Astrocyte (in vitro differentiated cells and primary cell): ENCODE measurements at regions not wholly inside any gene's neighbourhood (a gene's known extent, or its start where the extent isn't known, plus 50 kb on each side); places are given as distances from the start of the nearest gene placed in this dataset.
"Not testable (repeated sequence)": the region's sequence is repeated elsewhere in the genome, so short reads cannot be mapped to it uniquely, and the experiment has no call there.

Source experiments
- CTCF ChIP-seq: IDR thresholded peaks from 2 replicates; pipeline ENCODE4 v1.5.1; 2011; ENCODE audit warnings: low read depth, mild to moderate bottlenecking, inconsistent platforms, low read length, moderate library complexity; ENCODE audit not compliant: insufficient read depth
- EZH2 ChIP-seq: IDR thresholded peaks from 2 replicates; pipeline ENCODE4 v1.6.1; 2012; ENCODE audit warnings: mild to moderate bottlenecking, low read length, inconsistent platforms; ENCODE audit not compliant: insufficient read depth

GRCh38 chr2:11088821-11089220 lies 66.4 kb upstream of the SLC66A3 start:
- not testable (repeated sequence) for TF ChIP-seq CTCF, EZH2
